8988T (cell line): ENCODE measurements at regions not wholly inside any gene's neighbourhood (a gene's known extent, or its start where the extent isn't known, plus 50 kb on each side); places are given as distances from the start of the nearest gene placed in this dataset.

ENCODE experiments used
- DNase-seq: peaks from one replicate; pipeline ENCODE4 v3.0.0; 2011

- no peak for DNase-seq
Measured at GRCh38 chr20:19807946-19808330, 49.9 kb downstream of the RIN2 start.

DNA sequence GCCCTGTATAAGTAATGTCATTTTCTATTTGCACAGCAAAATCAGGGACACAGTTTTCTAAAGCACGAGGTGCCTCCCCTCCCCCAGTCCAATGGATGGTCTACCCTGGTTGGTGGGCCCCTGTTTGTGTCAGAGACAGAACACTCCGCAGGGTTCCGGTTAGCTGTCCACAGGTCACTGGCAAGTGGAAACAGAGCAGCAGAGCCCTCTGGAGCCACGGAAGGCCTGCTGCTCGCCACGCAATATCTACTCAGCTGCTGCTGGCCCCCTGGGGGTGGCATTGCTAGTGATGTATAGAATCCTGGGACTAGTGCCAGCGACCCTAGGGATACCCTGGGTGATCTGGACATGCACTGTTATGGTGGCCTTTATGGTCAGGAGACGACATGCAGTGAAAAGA lies 50.4 kb downstream of the RIN2 start:
- no peak for DNase-seq

GRCh38 chr20:19809505-19809904 lies 51.4 kb downstream of the RIN2 start:
- no peak for DNase-seq

- no peak for DNase-seq
Measured at GRCh38 chr20:19811231-19811630, 53.2 kb downstream of the RIN2 start.

GRCh38 chr20:19812056-19812455 lies 54.0 kb downstream of the RIN2 start:
- no peak for DNase-seq

GRCh38 chr20:19812696-19813095 lies 54.6 kb downstream of the RIN2 start:
- DNase-seq, result no peak

- DNase-seq, result no peak
Measured at GRCh38 chr20:19813846-19814640, 56.0 kb downstream of the RIN2 start.

DNA sequence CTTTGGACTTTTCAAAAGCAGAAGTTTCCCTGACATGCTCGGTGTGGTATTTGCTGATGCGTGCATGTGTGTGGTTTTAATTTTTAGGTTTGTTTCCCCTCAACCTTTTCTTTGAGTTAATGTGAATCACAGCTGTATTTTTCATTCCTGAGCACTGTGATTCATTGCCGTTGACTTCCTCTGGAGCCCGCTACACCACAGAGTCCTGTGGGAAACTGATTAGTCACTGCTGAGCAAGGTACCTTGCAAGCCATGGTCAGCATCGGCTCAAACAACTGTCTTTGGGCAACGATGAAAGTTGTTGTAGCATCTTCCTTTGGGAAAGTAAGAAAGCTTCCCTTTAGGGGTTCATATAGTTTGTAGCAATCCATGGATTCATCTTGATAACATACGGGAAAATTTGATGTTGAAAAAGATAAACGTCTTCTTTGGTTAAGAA lies 57.5 kb downstream of the RIN2 start:
- peak; percentile 24 for DNase-seq

- DNase-seq, result no peak
Measured at GRCh38 chr20:19816386-19816785, 58.3 kb downstream of the RIN2 start.

GRCh38 chr20:19817017-19817416 lies 59.0 kb downstream of the RIN2 start:
- no peak for DNase-seq

DNA sequence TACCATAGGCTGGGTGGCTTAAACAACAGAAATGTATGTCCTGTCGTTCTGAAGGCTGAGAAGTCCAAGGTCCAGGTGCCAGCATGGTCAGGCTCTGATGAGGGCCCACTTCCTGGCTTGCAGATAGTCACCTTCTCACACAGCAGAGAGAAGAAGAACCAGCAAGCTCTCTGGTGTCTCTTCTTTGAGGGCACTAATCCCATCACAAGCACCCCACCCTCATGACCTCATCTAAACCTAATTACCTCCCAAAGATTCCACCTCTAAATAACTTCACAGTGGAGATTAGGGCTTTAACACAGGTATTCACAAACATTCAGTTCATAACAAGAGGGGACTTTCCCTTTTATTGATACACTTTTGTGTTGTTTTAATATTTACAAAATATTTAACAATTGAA lies 61.1 kb downstream of the RIN2 start:
- DNase-seq, result no peak

- DNase-seq, result no peak
Measured at GRCh38 chr20:19820555-19821211, 62.6 kb downstream of the RIN2 start.

- no peak for DNase-seq
Measured at GRCh38 chr20:19821606-19822005, 63.5 kb downstream of the RIN2 start.

DNA sequence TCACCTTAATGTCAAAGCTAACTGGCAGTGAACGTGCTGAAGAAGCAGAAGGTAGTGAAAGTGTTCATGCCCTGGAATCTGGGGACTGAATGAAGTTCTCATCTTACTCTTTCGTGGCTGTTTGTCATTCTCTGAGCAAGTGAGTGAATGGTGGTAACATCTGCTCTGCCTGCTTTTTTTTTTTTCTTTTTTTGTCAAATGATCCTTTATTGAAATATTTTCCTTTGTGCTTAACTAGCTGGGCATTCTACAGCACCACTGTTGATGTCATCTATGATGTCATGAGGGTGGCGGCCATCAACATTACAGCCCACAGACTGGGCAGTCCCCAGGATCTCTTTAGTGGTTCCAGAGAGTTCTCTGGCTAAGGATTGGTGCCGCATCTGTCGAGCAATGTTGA lies 65.2 kb downstream of the RIN2 start:
- DNase-seq, result no peak

- DNase-seq, result no peak
Measured at GRCh38 chr20:19823971-19824370, 65.9 kb downstream of the RIN2 start.

DNA sequence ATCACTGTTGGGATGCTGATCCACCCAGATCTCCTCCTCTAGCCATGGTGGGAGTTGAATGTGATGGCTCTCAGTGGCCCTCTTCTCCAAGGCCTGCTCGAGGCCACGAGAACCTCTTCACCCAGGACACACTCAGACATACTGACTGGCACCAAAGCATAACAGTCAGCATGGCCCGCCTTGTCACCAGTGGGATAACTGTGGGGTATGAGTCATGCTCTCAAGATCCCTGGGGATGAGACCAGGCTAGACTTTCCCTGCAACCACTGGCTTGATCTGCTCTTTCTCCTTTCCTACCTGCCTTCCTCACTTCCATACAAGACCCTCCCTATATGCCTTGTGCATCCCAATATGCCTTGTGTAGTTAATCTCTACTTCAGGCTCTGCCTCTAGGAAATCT lies 66.8 kb downstream of the RIN2 start:
- no peak for DNase-seq

DNA sequence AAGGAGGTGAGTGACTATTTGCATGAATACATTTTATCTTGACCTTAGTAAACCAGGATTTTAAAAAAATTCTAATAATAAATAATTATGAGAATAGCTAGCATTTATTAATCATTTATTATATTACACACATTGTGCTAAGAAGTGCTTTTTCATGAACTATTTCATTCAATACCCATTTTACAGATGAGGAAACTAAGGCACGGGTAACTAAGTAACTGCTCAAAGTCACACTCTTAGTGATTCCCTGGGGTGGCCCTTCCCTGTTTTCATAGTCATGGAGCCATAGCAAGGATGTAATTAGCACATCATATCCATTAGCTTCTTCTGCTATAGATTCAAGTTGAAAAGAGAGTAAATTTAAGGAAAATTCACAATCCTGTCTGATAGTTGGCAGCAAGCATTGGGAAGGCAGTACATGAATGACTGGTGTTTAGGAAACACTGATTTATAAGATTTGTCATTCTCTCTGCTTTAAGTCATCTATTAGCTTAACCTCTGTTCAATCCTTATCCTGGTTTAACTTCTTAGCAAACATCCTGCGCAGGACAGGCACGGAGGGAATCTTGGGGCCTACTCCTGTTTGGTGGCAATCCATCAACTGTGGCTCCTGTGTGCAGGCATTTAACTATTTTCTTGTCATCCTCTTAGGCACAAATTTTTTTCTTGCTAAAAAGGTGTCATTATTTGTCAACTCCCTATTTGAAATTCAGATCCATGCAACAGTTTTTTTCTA lies 68.3 kb downstream of the RIN2 start:
- no peak for DNase-seq

DNA sequence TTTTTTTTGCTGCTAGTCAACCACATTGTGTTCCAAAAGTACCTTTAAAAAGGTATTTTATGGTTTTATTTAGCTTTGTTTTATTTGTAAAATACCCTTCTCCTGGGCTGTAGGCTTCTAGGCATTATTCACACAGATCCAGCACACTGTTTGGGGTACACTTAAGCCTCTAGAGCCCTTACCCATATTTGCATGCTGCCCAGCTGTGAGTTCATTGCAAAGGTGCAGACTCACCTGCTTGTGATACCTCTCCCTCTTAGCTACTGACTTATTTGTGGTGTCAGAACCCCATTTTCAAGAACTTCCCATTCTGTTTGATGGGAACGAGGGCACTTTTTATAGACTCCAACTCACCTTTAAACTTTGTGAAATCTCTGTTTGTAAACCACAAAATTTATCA lies 69.8 kb downstream of the RIN2 start:
- DNase-seq, result no peak

DNA sequence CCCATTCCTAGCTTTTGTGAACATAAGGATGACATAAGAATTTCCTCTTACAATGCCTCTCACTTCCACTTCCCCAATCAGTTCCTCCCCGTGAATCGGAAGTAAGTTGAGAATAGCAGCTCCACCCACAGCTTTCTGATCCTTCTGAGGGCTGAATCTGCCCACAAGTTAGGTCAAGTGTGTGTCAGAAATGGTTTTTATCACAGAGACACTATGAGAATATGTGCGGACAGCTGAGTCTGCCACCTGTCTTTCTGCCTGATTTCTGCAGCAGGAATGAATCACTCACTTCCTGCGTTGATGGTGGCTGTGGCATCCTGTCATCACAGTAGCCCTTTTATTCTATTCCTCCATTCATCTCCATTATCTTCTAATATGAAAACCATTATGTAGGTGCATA lies 70.2 kb downstream of the RIN2 start:
- DNase-seq, result peak; percentile 46

DNA sequence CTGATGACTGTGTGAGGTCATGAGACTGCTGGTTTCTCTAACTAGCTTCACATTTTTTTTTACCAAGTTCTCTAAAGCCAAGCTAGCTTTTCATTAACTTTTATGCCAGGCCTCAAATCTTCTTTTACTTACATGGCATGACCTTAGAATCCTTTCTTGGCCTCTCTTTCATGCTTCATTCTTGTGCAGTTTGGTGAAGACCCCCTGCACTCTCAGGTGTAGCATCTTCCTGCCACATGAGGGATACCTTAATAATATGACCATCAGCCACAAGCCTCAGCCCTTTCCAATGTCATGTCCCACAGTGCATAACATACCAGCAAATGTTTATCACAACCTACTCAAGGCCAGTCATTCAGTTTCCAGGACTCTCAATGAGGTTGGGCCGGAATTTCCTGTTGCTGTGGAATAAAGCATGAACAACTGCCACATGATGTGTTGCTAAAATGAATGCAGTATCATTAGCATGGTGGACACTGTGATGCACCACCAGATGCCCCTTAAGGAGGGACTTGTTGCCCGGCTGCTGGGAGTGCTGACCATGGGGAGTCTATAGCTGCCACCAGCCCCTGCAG lies 72.2 kb downstream of the RIN2 start:
- no peak for DNase-seq

DNA sequence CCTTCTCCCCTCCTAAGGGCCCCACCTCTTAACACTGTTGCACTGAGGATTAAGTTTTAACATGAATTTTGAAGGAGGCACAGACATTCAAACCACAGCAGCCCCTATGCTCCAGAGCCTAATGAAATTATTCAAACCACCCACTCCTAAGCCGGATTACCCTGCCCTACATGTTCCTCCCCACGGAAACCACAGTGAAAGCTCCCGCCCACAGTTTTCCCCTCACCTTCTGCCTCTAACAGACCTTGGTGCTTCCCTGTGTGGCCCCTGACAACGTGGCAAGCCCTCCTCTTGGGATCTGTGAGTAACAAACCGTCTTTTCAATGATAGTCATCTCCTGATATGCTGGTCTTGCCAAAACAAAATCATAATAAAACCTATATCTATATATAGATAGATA lies 74.8 kb downstream of the RIN2 start:
- DNase-seq, result no peak

DNA sequence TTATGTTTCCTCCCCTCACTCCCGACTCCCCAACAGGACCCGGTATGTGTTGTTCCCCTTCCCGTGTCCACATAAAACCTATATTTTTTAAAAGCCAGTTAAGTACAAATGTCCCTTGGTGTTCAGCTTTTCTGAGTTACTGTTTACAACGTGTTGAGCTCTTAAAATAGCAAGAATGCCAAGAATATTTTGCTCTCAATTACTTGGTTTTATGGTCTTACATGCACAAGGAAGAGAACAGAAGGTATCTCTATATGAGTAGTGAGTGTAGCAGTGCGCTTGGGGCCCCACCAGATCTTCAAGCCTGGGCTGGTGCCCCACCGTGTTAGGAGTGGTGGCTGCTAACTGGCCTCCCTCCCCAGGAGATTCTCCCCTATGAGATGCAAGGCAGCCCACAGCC lies 75.3 kb downstream of the RIN2 start:
- DNase-seq, result no peak

DNA sequence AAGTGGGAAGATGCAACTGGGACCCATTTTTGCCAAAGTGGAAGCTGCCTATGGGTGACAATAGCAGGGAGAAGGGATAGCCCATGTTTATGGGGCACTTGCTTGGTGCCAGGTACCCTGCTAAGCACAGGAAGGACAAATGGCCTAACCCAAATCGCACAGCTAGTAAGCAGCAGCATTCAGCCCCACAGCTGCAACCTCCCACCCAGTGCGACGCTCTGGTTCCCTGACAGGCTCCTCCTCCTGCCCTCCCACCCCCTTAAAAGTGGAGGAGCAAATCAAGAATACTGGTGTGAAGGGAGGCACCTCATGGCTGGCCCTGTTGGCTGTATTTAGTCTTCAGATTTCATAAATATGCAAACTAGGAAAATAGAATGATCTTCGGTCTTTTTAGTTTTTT lies 76.2 kb downstream of the RIN2 start:
- DNase-seq, result no peak

GRCh38 chr20:19834783-19835182 lies 76.7 kb downstream of the RIN2 start:
- no peak for DNase-seq
